ENCODE measurements at regions not wholly inside any gene's neighbourhood (a gene's known extent, or its start where the extent isn't known, plus 50 kb on each side); places are given as distances from the start of the nearest gene placed in this dataset.

- no peaks in the 10 kb centered on the region for H3K27me3 ChIP-seq (ENCODE audit: control insufficient read depth, insufficient read depth, low read length)
- no peak overlapping the region for H3K27ac ChIP-seq (ENCODE audit: low read depth, low read length)
- POLR2A ChIA-PET = no interaction called here
- TF ChIP-seq CTCF (IDR thresholded peaks at IDR 0.05; ENCODE audit: low read depth, low read length) = no peak
- DNase-seq (ENCODE audit: low read depth, low spot score) = no peak
- no peak overlapping the region for H3K4me3 ChIP-seq (ENCODE audit: low read depth, low read length)
- CTCF ChIA-PET = no interaction called here
- H3K9me3 ChIP-seq (ENCODE audit: control insufficient read depth, insufficient read depth, low read length) = no peaks in the 10 kb centered on the region
These were observed 984.8 kb upstream of the MIR17HG start for GRCh38 chr13:90362707-90363106.

GRCh38 chr13:90365130-90365529 is 982.4 kb upstream of the MIR17HG start:
- Histone ChIP-seq H3K4me3 (ENCODE audit: low read depth, low read length) (no peak overlapping the region), H3K27me3 (ENCODE audit: control insufficient read depth, insufficient read depth, low read length) (no peaks in the 10 kb centered on the region), H3K27ac (ENCODE audit: low read depth, low read length) (no peak overlapping the region), H3K9me3 (ENCODE audit: control insufficient read depth, insufficient read depth, low read length) (no peaks in the 10 kb centered on the region)
- no peak for DNase-seq (ENCODE audit: low read depth, low spot score)
- TF ChIP-seq CTCF (IDR thresholded peaks at IDR 0.05; ENCODE audit: low read depth, low read length) = 0 out of 2 replicates have a peak, but pooled peaks have one; percentile 13
- ChIA-PET CTCF (no interaction called here), POLR2A (no interaction called here)

GRCh38 chr13:90374168-90374567 is 973.3 kb upstream of the MIR17HG start:
- CTCF ChIA-PET = no interaction called here
- TF ChIP-seq CTCF (IDR thresholded peaks at IDR 0.05; ENCODE audit: low read depth, low read length) = no peak
- no peak overlapping the region for H3K4me3 ChIP-seq (ENCODE audit: low read depth, low read length)
- no peaks in the 10 kb centered on the region for H3K27me3 ChIP-seq (ENCODE audit: control insufficient read depth, insufficient read depth, low read length)
- no peak for DNase-seq (ENCODE audit: low read depth, low spot score)
- no peak overlapping the region for H3K27ac ChIP-seq (ENCODE audit: low read depth, low read length)
- POLR2A ChIA-PET = no interaction called here
- H3K9me3 ChIP-seq (ENCODE audit: control insufficient read depth, insufficient read depth, low read length) = no peaks in the 10 kb centered on the region

GRCh38 chr13:90375851-90376250 is 971.6 kb upstream of the MIR17HG start:
- CTCF ChIA-PET = no interaction called here
- no peak overlapping the region for H3K27ac ChIP-seq (ENCODE audit: low read depth, low read length)
- POLR2A ChIA-PET = no interaction called here
- DNase-seq (ENCODE audit: low read depth, low spot score) = no peak
- no peaks in the 10 kb centered on the region for H3K9me3 ChIP-seq (ENCODE audit: control insufficient read depth, insufficient read depth, low read length)
- no peak overlapping the region for H3K4me3 ChIP-seq (ENCODE audit: low read depth, low read length)
- H3K27me3 ChIP-seq (ENCODE audit: control insufficient read depth, insufficient read depth, low read length) = no peaks in the 10 kb centered on the region
- TF ChIP-seq CTCF (IDR thresholded peaks at IDR 0.05; ENCODE audit: low read depth, low read length) = no peak

- TF ChIP-seq CTCF (IDR thresholded peaks at IDR 0.05; ENCODE audit: low read depth, low read length) = no peak
- POLR2A ChIA-PET = no interaction called here
- CTCF ChIA-PET = no interaction called here
- Histone ChIP-seq H3K27me3 (ENCODE audit: control insufficient read depth, insufficient read depth, low read length) (no peaks in the 10 kb centered on the region), H3K27ac (ENCODE audit: low read depth, low read length) (no peak overlapping the region), H3K9me3 (ENCODE audit: control insufficient read depth, insufficient read depth, low read length) (no peaks in the 10 kb centered on the region), H3K4me3 (ENCODE audit: low read depth, low read length) (no peak overlapping the region)
- no peak for DNase-seq (ENCODE audit: low read depth, low spot score)
These were observed 965.1 kb upstream of the MIR17HG start for GRCh38 chr13:90382425-90382824.

Measured in AG04450 (cell line).